ENCODE measurements at regions not wholly inside any gene's neighbourhood (a gene's known extent, or its start where the extent isn't known, plus 50 kb on each side); places are given as distances from the start of the nearest gene placed in this dataset.

- no peak for TF ChIP-seq POLR2A (IDR thresholded peaks at IDR 0.05)
- TF ChIP-seq, protein P1, sequence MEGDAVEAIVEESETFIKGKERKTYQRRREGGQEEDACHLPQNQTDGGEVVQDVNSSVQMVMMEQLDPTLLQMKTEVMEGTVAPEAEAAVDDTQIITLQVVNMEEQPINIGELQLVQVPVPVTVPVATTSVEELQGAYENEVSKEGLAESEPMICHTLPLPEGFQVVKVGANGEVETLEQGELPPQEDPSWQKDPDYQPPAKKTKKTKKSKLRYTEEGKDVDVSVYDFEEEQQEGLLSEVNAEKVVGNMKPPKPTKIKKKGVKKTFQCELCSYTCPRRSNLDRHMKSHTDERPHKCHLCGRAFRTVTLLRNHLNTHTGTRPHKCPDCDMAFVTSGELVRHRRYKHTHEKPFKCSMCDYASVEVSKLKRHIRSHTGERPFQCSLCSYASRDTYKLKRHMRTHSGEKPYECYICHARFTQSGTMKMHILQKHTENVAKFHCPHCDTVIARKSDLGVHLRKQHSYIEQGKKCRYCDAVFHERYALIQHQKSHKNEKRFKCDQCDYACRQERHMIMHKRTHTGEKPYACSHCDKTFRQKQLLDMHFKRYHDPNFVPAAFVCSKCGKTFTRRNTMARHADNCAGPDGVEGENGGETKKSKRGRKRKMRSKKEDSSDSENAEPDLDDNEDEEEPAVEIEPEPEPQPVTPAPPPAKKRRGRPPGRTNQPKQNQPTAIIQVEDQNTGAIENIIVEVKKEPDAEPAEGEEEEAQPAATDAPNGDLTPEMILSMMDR (IDR thresholded peaks at IDR 0.05) = no peak
Observed at GRCh38 chr2:129642526-129643043, 336.9 kb upstream of the RAB6C start.

Data from lower leg skin (tissue), 3 donors.